ENCODE measurements at regions not wholly inside any gene's neighbourhood (a gene's known extent, or its start where the extent isn't known, plus 50 kb on each side); places are given as distances from the start of the nearest gene placed in this dataset.

GRCh38 chr7:72476608-72477305 lies 64.6 kb upstream of the CALN1 start:
- no peak overlapping the region for H3K4me2 ChIP-seq (ENCODE audit: low read depth, low read length)
- H2BK120ac ChIP-seq (ENCODE audit: low read depth, low read length): no peak overlapping the region
- no peak overlapping the region for H2AFZ ChIP-seq (replicated peaks; ENCODE audit: low read length, poor library complexity)
- H4K8ac ChIP-seq (ENCODE audit: low read depth in 2 of 2, low read length in 2 of 2): no peak overlapping the region
- H3K18ac ChIP-seq (ENCODE audit: low read depth, low read length): no peak overlapping the region
- no peak overlapping the region for H3K27ac ChIP-seq (ENCODE audit: insufficient read depth, low read length)
- H4K91ac ChIP-seq (ENCODE audit: insufficient read depth, low read depth, low read length): no peak overlapping the region
- H3K36me3 ChIP-seq (ENCODE audit: control insufficient read depth, insufficient read depth, low read length): no peaks in the 10 kb centered on the region
- H3K9me3 ChIP-seq (ENCODE audit: control insufficient read depth, insufficient read depth, low read length): peaks cover 8% of the 10 kb centered on the region
- no peak overlapping the region for H3K9ac ChIP-seq (ENCODE audit: low read depth, low read length)
- H2BK15ac ChIP-seq (ENCODE audit: low read depth, low read length): no peak overlapping the region
- no peak overlapping the region for H3K23ac ChIP-seq (ENCODE audit: low read depth, low read length)
- ChIA-PET POLR2A (ENCODE audit: unreplicated experiment) (no interaction called here), CTCF (no interaction called here)
- no peak for DNase-seq
- no peak for TF ChIP-seq MXI1 (IDR thresholded peaks at IDR 0.05; ENCODE audit: borderline replicate concordance, low read depth, low read length)
- no peak overlapping the region for H2BK20ac ChIP-seq (ENCODE audit: low read depth, low read length)
- no peak overlapping the region for H4K5ac ChIP-seq (ENCODE audit: low read depth, low read length)
- no peak overlapping the region for H3K4me3 ChIP-seq (ENCODE audit: insufficient read depth, low read depth, low read length)
- H3K14ac ChIP-seq (replicated peaks; ENCODE audit: low read depth, low read length): no peak overlapping the region
- no peaks in the 10 kb centered on the region for H3K9me1 ChIP-seq (ENCODE audit: insufficient read depth, low read length)
- intact Hi-C loops (cut with micrococcal nuclease) (no loop called here), dilution Hi-C loops (cut with HindIII; ENCODE audit: low sequenced_read_pairs, unreplicated experiment) (no loop called here), in situ Hi-C loops (cut with MboI; ENCODE audit: low sequenced_read_pairs) (no loop called here)
- H2AK9ac ChIP-seq (replicated peaks; ENCODE audit: low read depth, low read length, poor library complexity): no peak overlapping the region
- H3K56ac ChIP-seq (ENCODE audit: extremely low read depth, insufficient read depth, low read length): no peak overlapping the region
- H3K4me1 ChIP-seq (ENCODE audit: control insufficient read depth, insufficient read depth, low read length): no peaks in the 10 kb centered on the region
- H2BK5ac ChIP-seq (ENCODE audit: low read depth, low read length, poor library complexity, severe bottlenecking): no peak overlapping the region
- no TSS peak for BruUV-seq (replicated peaks)
- no peaks in the 10 kb centered on the region for H3K79me1 ChIP-seq (ENCODE audit: low read depth in 1 of 2, low read length in 2 of 2)
- 85% methylated on average over 8 of the region's 16 CpGs; no CpG with 5 or more reads in 1 of the 2 experiments for WGBS, 2 experiments (ENCODE audit: extremely low coverage in 2 of 2, insufficient read length in 1 of 2)
- H2AK5ac ChIP-seq (ENCODE audit: low read depth, low read length): no peak overlapping the region
- no peaks in the 10 kb centered on the region for H4K20me1 ChIP-seq (ENCODE audit: insufficient read depth, low read length)
- no peak for ATAC-seq (ENCODE audit: low read depth)
- no peak overlapping the region for H3K4ac ChIP-seq (ENCODE audit: low read depth, low read length)
- H3K27me3 ChIP-seq (ENCODE audit: control insufficient read depth, insufficient read depth, low read length): no peaks in the 10 kb centered on the region
